ENCODE measurements at regions not wholly inside any gene's neighbourhood (a gene's known extent, or its start where the extent isn't known, plus 50 kb on each side); places are given as distances from the start of the nearest gene placed in this dataset.

- no peak overlapping the region for H3K4me2 ChIP-seq
- Mint-ChIP-seq H3K27ac (no peak overlapping the region), H3K27me3 (ENCODE audit: insufficient read depth, low read depth, poor library complexity) (peaks cover 2% of the 10 kb centered on the region), H3K9me3 (no peaks in the 10 kb centered on the region), H3K4me1 (no peaks in the 10 kb centered on the region), H3K4me3 (no peak overlapping the region), H3K36me3 (ENCODE audit: low read depth) (no peaks in the 10 kb centered on the region)
- H4K20me1 ChIP-seq (replicated peaks; ENCODE audit: insufficient read depth) = no peaks in the 10 kb centered on the region
- H3K79me2 ChIP-seq (replicated peaks; ENCODE audit: insufficient read depth) = no peaks in the 10 kb centered on the region
- no peaks in the 10 kb centered on the region for H3K27me3 ChIP-seq (ENCODE audit: insufficient read depth)
- H3F3A ChIP-seq (replicated peaks; ENCODE audit: low read depth) = no peaks in the 10 kb centered on the region
- H3K9me2 ChIP-seq (ENCODE audit: insufficient read depth) = 0 out of 2 replicates have a peak, but pooled peaks cover 3% of the 10 kb centered on the region
- no peaks in the 10 kb centered on the region for H3K36me3 ChIP-seq (ENCODE audit: insufficient read depth)
- DNase-seq (ENCODE audit: low spot score) (no peak), ATAC-seq (no peak; the same call in 2 of the 3 replicates)
- no peak for TF ChIP-seq NANOG (IDR thresholded peaks at IDR 0.05; ENCODE audit: borderline replicate concordance)
- TF ChIP-seq ZNF331 (CRISPR knock-in tag; IDR thresholded peaks at IDR 0.05; ENCODE audit: low read depth) = no peak
- no peak for TF ChIP-seq EZH2phosphoT487 (IDR thresholded peaks at IDR 0.05; ENCODE audit: unreplicated experiment)
- TF ChIP-seq STAT1 (IDR thresholded peaks at IDR 0.05; ENCODE audit: unreplicated experiment) = no peak
- no peaks in the 10 kb centered on the region for H3K4me1 ChIP-seq (ENCODE audit: insufficient read depth)
- no peak overlapping the region for H2AFZ ChIP-seq
- no peak overlapping the region for H3K4me3 ChIP-seq
- H3K27ac ChIP-seq (ENCODE audit: low read depth) = no peak overlapping the region
Measured at GRCh38 chr11:19508165-19508564, 204.5 kb upstream of the NAV2 start.

GRCh38 chr11:19506816-19507486, 205.7 kb upstream of the NAV2 start:
- no peak overlapping the region for H3K27ac ChIP-seq (ENCODE audit: low read depth)
- H3F3A ChIP-seq (replicated peaks; ENCODE audit: low read depth) = no peaks in the 10 kb centered on the region
- H2AFZ ChIP-seq = no peak overlapping the region
- H3K79me2 ChIP-seq (replicated peaks; ENCODE audit: insufficient read depth) = no peaks in the 10 kb centered on the region
- Mint-ChIP-seq H3K27me3 (ENCODE audit: insufficient read depth, low read depth, poor library complexity) (peaks cover 2% of the 10 kb centered on the region), H3K4me3 (no peak overlapping the region), H3K4me1 (no peaks in the 10 kb centered on the region), H3K36me3 (ENCODE audit: low read depth) (no peaks in the 10 kb centered on the region), H3K27ac (no peak overlapping the region), H3K9me3 (no peaks in the 10 kb centered on the region)
- DNase-seq (ENCODE audit: low spot score) (no peak), ATAC-seq (no peak)
- H3K4me3 ChIP-seq = no peak overlapping the region
- H3K9me2 ChIP-seq (ENCODE audit: insufficient read depth) = 0 out of 2 replicates have a peak, but pooled peaks cover 3% of the 10 kb centered on the region
- TF ChIP-seq ZNF462 (CRISPR knock-in tag; IDR thresholded peaks at IDR 0.05) = no peak
- no peak for TF ChIP-seq CTCF (conservative IDR thresholded peaks at IDR 0.05; ENCODE audit: low read depth in 2 of 2)
- no peak for TF ChIP-seq ETS1 (IDR thresholded peaks at IDR 0.05)
- no peak for TF ChIP-seq EZH2phosphoT487 (IDR thresholded peaks at IDR 0.05; ENCODE audit: unreplicated experiment)
- TF ChIP-seq POLR2AphosphoS5 (IDR thresholded peaks at IDR 0.05; ENCODE audit: low read depth) = no peak
- TF ChIP-seq ZNF114 (CRISPR knock-in tag; IDR thresholded peaks at IDR 0.05) = no peak
- no peak for TF ChIP-seq CREB1 (CRISPR knock-in tag; IDR thresholded peaks at IDR 0.05; ENCODE audit: low read depth)
- H3K4me1 ChIP-seq (ENCODE audit: insufficient read depth) = no peaks in the 10 kb centered on the region
- H3K36me3 ChIP-seq (ENCODE audit: insufficient read depth) = no peaks in the 10 kb centered on the region
- H4K20me1 ChIP-seq (replicated peaks; ENCODE audit: insufficient read depth) = no peaks in the 10 kb centered on the region
- H3K27me3 ChIP-seq (ENCODE audit: insufficient read depth) = no peaks in the 10 kb centered on the region
- H3K4me2 ChIP-seq = no peak overlapping the region
